Activated naive CD4-positive, alpha-beta T cell treated with anti-CD3 and anti-CD28 coated beads, Interleukin-2, amount 50 U/mL, for 72 hours (primary cell): ENCODE measurements at regions not wholly inside any gene's neighbourhood (a gene's known extent, or its start where the extent isn't known, plus 50 kb on each side); places are given as distances from the start of the nearest gene placed in this dataset.
A peak's percentile ranks its signal among the peaks of the same experiment; 100 is the strongest.
"Not testable (repeated sequence)": the region's sequence is repeated elsewhere in the genome, so short reads cannot be mapped to it uniquely, and the experiment has no call there.

Experiments
- ATAC-seq, 2 donors: fragments of 150-1000 bp; cut with Tn5 transposase; 2 replicates each; pipeline ENCODE4 v1.10.0; 2021; ENCODE audit warnings: mild to moderate bottlenecking in 2 of 2, moderate library complexity in 2 of 2
- DNase-seq, 2 donors: peaks; one replicate each; pipeline ENCODE4 v3.0.0; 2021 to 2022; ENCODE audit warnings: low spot score in 2 of 2
- H3K27ac Mint-ChIP-seq, 2 donors: one replicate each; pipeline ENCODE4 v1.8.0; 2022; ENCODE audit warnings: mild to moderate bottlenecking in 2 of 2, mixed read lengths in 2 of 2
- H3K36me3 Mint-ChIP-seq, 2 donors: one replicate each; pipeline ENCODE4 v1.8.0; 2022; ENCODE audit warnings: mixed read lengths in 2 of 2
- H3K9me3 Mint-ChIP-seq, 2 donors: one replicate each; pipeline ENCODE4 v1.8.0; 2022; ENCODE audit warnings: mixed read lengths in 2 of 2

- no peak for ATAC-seq
- DNase-seq, result no peak
- Mint-ChIP-seq H3K9me3 (no peaks in the 10 kb centered on the region), H3K27ac (no peak overlapping the region), H3K36me3 (no peaks in the 10 kb centered on the region)
Observed at GRCh38 chrX:101823236-101823635, 108.6 kb downstream of the ZMAT1 start.

GRCh38 chrX:101817739-101818138 is 114.1 kb downstream of the ZMAT1 start:
- not testable (repeated sequence) for DNase-seq, ATAC-seq, H3K36me3 Mint-ChIP-seq, H3K9me3 Mint-ChIP-seq, H3K27ac Mint-ChIP-seq

- no peak for ATAC-seq
Observed at GRCh38 chrX:101813200-101813599, 118.6 kb downstream of the ZMAT1 start.

GRCh38 chrX:101803451-101803850 is 128.4 kb downstream of the ZMAT1 start:
- H3K36me3 Mint-ChIP-seq, result no peaks in the 10 kb centered on the region
- no peak for DNase-seq
- H3K27ac Mint-ChIP-seq, result no peak overlapping the region
- no peaks in the 10 kb centered on the region for H3K9me3 Mint-ChIP-seq
- no peak for ATAC-seq

More at GRCh38 chrX:101813200-101813599, 118.6 kb downstream of the ZMAT1 start:
- no peak for DNase-seq
- Mint-ChIP-seq H3K9me3 (no peaks in the 10 kb centered on the region), H3K36me3 (no peaks in the 10 kb centered on the region), H3K27ac (no peak overlapping the region)

- peak; percentile 73 to 77 for DNase-seq
- peak; percentile 100 for ATAC-seq
- Mint-ChIP-seq H3K9me3 (no peaks in the 10 kb centered on the region), H3K27ac (peak overlapping the region in 1 of 2 donors; percentile 48), H3K36me3 (no peaks in the 10 kb centered on the region)
Observed at GRCh38 chrX:101799387-101799786, 132.4 kb downstream of the ZMAT1 start.

GRCh38 chrX:101787934-101788333 is 128.3 kb upstream of the ARMCX2 start:
- Mint-ChIP-seq H3K36me3 (no peaks in the 10 kb centered on the region), H3K9me3 (no peaks in the 10 kb centered on the region)
- DNase-seq, result no peak

GRCh38 chrX:101785142-101785541 is 125.5 kb upstream of the ARMCX2 start:
- H3K36me3 Mint-ChIP-seq, result no peaks in the 10 kb centered on the region
- DNase-seq (no peak), ATAC-seq (no peak)
- H3K9me3 Mint-ChIP-seq, result no peaks in the 10 kb centered on the region
- H3K27ac Mint-ChIP-seq, result no peak overlapping the region

More at GRCh38 chrX:101787934-101788333, 128.3 kb upstream of the ARMCX2 start:
- no peak overlapping the region for H3K27ac Mint-ChIP-seq
- no peak for ATAC-seq

- H3K9me3 Mint-ChIP-seq, H3K27ac Mint-ChIP-seq, DNase-seq, H3K36me3 Mint-ChIP-seq, ATAC-seq: not testable (repeated sequence)
Observed at GRCh38 chrX:101780421-101780820, 120.8 kb upstream of the ARMCX2 start.

GRCh38 chrX:101774340-101774739 is 114.7 kb upstream of the ARMCX2 start:
- H3K9me3 Mint-ChIP-seq, result no peaks in the 10 kb centered on the region
- peaks cover 0 to 4% of the 10 kb centered on the region in 2 donors for H3K36me3 Mint-ChIP-seq
- ATAC-seq (peak in 1 of 2 donors; percentile 36), DNase-seq (no peak)
- no peak overlapping the region for H3K27ac Mint-ChIP-seq

GRCh38 chrX:101764538-101764937 is 104.9 kb upstream of the ARMCX2 start:
- DNase-seq, result no peak
- H3K36me3 Mint-ChIP-seq, result no peaks in the 10 kb centered on the region
- no peak for ATAC-seq
- no peak overlapping the region for H3K27ac Mint-ChIP-seq
- H3K9me3 Mint-ChIP-seq, result no peaks in the 10 kb centered on the region

- no peaks in the 10 kb centered on the region for H3K36me3 Mint-ChIP-seq
- H3K27ac Mint-ChIP-seq, result no peak overlapping the region
- DNase-seq, result peak in 1 of 2 donors; percentile 8
- no peaks in the 10 kb centered on the region for H3K9me3 Mint-ChIP-seq
- peak; percentile 66 to 75 for ATAC-seq
Observed at GRCh38 chrX:101759000-101759399, 99.3 kb upstream of the ARMCX2 start.

GRCh38 chrX:101750744-101751143 is 91.1 kb upstream of the ARMCX2 start:
- Mint-ChIP-seq H3K27ac (no peak overlapping the region), H3K36me3 (no peaks in the 10 kb centered on the region), H3K9me3 (no peaks in the 10 kb centered on the region)
- no peak for ATAC-seq
- DNase-seq, result no peak

GRCh38 chrX:101749436-101749835 is 89.8 kb upstream of the ARMCX2 start:
- Mint-ChIP-seq H3K36me3 (no peaks in the 10 kb centered on the region), H3K9me3 (no peaks in the 10 kb centered on the region), H3K27ac (no peak overlapping the region)
- DNase-seq, result no peak
- ATAC-seq, result no peak

- DNase-seq, result no peak
- Mint-ChIP-seq H3K27ac (no peak overlapping the region), H3K36me3 (no peaks in the 10 kb centered on the region), H3K9me3 (no peaks in the 10 kb centered on the region)
- ATAC-seq, result no peak
Observed at GRCh38 chrX:101745046-101745445, 85.4 kb upstream of the ARMCX2 start.

GRCh38 chrX:101744085-101744484 is 84.4 kb upstream of the ARMCX2 start:
- DNase-seq, result no peak
- H3K36me3 Mint-ChIP-seq, result no peaks in the 10 kb centered on the region
- H3K9me3 Mint-ChIP-seq, result no peaks in the 10 kb centered on the region
- no peak for ATAC-seq
- no peak overlapping the region for H3K27ac Mint-ChIP-seq

GRCh38 chrX:101740642-101741041 is 81.0 kb upstream of the ARMCX2 start:
- no peak for ATAC-seq
- Mint-ChIP-seq H3K9me3 (no peaks in the 10 kb centered on the region), H3K27ac (no peak overlapping the region), H3K36me3 (no peaks in the 10 kb centered on the region)
- no peak for DNase-seq

GRCh38 chrX:101738867-101739266 is 79.2 kb upstream of the ARMCX2 start:
- not testable (repeated sequence) for DNase-seq, H3K9me3 Mint-ChIP-seq, H3K27ac Mint-ChIP-seq, H3K36me3 Mint-ChIP-seq, ATAC-seq

- not testable (repeated sequence) for H3K27ac Mint-ChIP-seq, H3K36me3 Mint-ChIP-seq, DNase-seq, ATAC-seq, H3K9me3 Mint-ChIP-seq
Observed at GRCh38 chrX:101738411-101738810, 78.8 kb upstream of the ARMCX2 start.

- H3K36me3 Mint-ChIP-seq, result no peaks in the 10 kb centered on the region
- no peak overlapping the region for H3K27ac Mint-ChIP-seq
- DNase-seq, result no peak
- no peak for ATAC-seq
- H3K9me3 Mint-ChIP-seq, result no peaks in the 10 kb centered on the region
Observed at GRCh38 chrX:101736651-101737050, 77.0 kb upstream of the ARMCX2 start.
